ENCODE measurements at regions not wholly inside any gene's neighbourhood (a gene's known extent, or its start where the extent isn't known, plus 50 kb on each side); places are given as distances from the start of the nearest gene placed in this dataset.

DNA sequence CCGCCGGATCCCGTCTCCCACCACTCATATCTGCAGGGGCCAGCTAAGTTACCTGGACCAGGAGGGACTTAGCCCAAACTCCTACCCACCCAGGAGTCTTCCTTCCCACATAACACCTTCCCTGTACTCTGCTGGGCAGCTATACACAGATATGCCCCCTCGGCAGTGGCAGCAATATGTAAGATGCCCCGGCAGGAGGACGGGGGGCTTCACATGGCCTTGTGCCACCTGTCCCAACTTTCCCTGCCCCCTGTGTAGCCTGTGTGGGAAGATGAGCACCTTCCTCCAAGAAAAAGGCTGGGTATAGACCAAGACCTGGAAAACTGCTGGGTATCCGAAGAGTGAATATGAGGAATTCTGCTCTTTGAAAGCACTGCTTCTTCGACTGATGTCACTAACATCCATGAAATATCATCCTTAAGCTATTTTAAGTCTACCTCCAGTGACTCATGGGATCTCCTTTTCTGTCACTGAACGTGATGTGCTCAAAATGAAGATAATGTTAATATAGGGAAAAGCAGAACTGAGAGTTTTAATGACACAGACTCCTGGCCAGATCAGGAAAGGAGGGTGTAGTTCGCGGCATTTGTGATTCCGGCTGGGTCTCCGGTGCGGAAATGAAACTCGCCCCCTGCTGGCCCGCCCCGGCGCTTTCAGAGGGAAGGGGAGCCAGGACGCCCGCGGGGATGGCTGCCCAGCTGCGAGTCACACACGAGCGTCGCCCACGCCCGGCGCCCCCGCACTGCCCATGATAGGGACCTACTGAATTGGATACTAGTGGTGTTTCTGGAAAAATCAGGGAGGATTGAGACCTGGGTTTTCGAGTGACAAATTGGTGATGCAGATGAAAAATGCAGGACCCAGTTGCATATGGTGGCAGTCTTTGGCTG, 256.9 kb upstream of the NFE2L3 start:
- peak overlapping the region in 3 of 7 experiments; percentile 5 to 20 (median 17) for H3K4me3 ChIP-seq

GRCh38 chr7:25895792-25896171, 256.2 kb upstream of the NFE2L3 start:
- H3K4me3 ChIP-seq: peak overlapping the region in 2 of 7 experiments; percentile 17 to 20
- no peak overlapping the region for H3K27ac ChIP-seq

More for the DNA sequence above, 256.9 kb upstream of the NFE2L3 start:
- no peak overlapping the region for H3K27ac ChIP-seq

GRCh38 chr7:25897261-25897782, 254.7 kb upstream of the NFE2L3 start:
- no peak overlapping the region for H3K27ac ChIP-seq
- no peak overlapping the region for H3K4me3 ChIP-seq

DNA sequence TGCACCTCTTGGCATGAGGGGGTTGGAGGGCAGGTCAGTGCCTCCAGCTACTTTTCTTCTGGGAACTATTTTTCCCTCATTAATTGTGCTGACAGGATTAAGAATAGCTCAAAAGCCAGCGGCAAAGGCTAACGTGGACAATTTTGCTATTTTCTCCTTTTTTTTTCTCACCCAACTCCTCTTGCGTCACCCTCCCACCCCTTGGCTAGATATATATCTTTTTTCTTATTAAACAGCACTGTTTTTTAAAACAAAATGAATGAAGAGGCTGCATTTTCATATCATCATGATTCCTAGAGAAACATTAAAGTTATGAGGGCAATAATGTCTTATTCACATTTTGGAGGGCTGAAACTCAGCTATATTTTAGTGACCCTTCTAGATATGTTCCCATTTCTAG, 251.8 kb upstream of the NFE2L3 start:
- H3K4me3 ChIP-seq: no peak overlapping the region
- no peak overlapping the region for H3K27ac ChIP-seq

- no peak overlapping the region for H3K4me3 ChIP-seq
- no peak overlapping the region for H3K27ac ChIP-seq
Observed at GRCh38 chr7:25900877-25901276, 251.1 kb upstream of the NFE2L3 start.

DNA sequence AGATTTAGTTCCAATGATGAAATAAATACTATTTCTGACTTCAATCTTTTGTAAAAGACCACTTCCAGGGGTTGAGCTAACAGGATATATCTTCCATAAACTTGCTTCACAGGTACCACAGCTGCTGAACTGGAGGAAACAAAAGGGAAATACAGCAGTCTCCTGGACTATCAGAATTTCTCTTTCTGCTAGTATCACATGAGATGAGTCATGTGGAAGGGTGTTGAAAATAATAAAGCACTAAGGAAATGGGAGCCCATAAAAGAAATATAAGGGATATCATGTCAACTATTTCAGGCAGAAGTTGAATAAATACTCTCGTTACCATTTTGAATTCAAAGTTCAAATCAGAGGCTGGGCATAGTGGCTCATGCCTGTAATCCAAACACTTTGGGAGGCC, 250.3 kb upstream of the NFE2L3 start:
- no peak overlapping the region for H3K27ac ChIP-seq

GRCh38 chr7:25906003-25906402, 246.0 kb upstream of the NFE2L3 start:
- Histone ChIP-seq H3K27ac (no peak overlapping the region), H3K4me3 (no peak overlapping the region)

More for the DNA sequence above, 250.3 kb upstream of the NFE2L3 start:
- H3K4me3 ChIP-seq: no peak overlapping the region

GRCh38 chr7:25906760-25907159, 245.2 kb upstream of the NFE2L3 start:
- no peak overlapping the region for H3K27ac ChIP-seq
- H3K4me3 ChIP-seq: no peak overlapping the region

DNA sequence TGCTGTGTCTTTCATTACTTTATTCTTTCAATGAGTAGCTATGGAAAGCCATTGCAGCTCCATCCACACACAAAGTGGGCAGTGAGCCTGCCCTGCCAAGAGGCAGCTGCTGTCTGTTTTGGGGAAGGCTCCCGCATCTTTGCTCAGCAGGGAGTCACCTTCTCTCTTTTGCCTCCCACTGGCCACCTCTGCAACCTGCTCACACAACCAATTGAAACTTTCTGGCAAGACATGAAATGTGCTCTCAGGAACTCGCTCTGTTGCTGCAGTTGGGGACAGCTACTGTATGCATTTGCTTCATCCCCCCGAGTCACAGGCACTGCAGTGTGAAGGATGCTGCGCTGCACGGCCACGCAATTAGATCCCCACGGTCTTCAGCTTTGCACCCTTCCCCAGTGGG, 244.8 kb upstream of the NFE2L3 start:
- H3K27ac ChIP-seq: no peak overlapping the region
- H3K4me3 ChIP-seq: no peak overlapping the region

DNA sequence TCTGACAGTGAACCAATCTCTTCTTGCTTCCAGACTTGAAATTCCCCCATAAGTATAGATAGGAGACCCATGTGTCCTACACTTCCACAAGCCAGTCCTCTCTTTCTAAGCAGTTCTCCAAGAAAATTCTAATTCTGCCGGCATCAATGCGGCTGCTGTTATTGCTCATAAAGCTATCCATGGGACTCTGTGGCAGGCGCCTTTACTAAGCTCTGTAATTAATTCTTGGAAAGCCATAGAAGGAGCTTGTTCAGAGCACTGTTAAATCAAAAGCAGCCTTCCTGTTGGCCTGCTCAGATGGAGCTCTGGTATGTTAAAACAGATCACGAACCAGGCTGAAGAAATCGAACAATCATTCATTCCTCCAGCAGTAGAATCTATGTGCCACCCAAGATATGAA, 244.3 kb upstream of the NFE2L3 start:
- Histone ChIP-seq H3K4me3 (no peak overlapping the region), H3K27ac (no peak overlapping the region)

GRCh38 chr7:25908154-25908949, 243.6 kb upstream of the NFE2L3 start:
- H3K27ac ChIP-seq: no peak overlapping the region
- no peak overlapping the region for H3K4me3 ChIP-seq

DNA sequence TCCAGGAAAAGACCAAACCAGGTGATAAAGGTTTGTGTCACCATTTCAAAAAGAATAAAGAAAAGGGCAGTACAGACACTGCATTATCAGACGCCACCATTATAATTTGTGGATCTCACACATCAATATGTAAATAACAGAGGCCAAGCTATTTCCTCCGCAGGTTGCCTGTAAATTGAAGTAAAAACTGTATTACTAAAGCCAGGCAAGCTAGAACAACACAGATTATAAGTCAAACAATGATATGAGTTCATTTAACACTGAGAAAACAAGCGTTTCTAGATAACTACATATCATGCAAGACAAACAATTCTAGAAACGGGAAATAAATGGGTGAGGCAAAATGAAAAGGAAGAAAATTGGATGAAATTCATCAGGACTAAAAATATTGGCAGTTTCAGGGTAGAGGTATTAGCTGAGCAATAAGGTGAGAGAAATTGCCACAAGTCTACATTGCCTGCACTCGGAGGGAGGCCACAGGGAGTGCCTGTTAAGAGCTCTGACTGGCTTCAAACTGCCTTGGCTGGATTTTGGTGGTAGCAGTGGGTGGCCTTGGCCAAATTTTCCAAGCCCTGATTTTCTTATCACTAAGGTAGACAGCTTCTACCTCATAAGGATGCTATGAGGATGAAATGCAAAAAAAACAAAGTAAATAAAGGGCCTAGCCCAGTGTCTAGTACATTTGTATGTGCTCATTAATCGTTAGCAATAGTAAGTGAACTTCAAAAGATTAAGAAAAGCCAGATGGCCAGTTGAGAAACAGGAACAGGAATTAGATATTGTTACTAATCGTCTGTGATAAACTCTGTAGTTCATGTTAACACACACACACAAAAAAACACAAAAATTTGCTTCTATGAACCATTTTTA, 240.0 kb upstream of the NFE2L3 start:
- Histone ChIP-seq H3K4me3 (no peak overlapping the region), H3K27ac (no peak overlapping the region)

DNA sequence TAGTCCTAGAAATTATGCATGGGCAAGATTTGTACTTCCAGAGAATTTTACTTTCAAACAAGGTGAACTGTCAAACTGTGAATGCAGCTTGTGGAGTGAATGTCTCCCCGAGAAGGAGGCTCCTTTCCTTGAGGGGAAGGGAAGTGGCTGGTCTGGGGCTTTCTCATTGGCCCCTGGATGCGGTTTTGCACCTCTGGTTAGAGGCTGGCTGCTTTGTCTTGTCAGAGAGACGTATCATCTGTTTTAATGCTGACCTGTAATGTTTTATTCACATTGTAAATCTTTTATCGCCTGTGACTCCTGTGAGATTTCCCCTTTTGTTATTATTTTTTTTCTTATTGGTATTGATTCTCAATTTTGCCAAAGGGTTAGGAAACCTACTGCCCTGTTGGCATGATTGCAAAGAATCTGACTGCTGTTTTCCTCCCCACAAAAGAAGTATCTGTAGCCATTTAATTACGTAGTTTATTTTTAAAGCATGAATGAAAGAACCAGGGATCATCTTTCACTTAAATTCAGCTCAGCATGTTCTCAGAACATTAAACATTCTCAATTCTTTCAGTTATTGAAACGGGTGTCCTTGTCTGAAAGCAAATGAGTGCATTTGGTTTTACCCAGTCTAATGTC, 238.3 kb upstream of the NFE2L3 start:
- H3K4me3 ChIP-seq: no peak overlapping the region
- H3K27ac ChIP-seq: no peak overlapping the region

DNA sequence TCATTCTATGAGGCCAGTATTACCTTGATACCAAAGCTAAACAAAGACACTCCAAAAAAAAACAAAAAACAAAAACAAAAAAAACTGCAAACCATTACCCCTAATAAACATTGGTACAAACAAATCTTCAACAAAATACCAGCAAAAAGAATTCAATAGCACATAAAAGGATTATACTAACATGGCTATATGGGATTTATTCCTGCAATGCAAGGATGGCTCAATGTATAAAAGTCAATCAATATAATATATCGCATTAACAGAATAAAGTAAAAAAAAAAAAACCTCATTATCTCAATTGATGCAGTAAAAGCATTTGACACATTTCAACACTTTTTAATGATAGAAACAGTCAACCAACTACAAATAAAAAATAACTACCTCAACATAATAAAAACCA, 233.3 kb upstream of the NFE2L3 start:
- Histone ChIP-seq H3K27ac (no peak overlapping the region), H3K4me3 (no peak overlapping the region)

- Histone ChIP-seq H3K4me3 (no peak overlapping the region), H3K27ac (no peak overlapping the region)
Observed at GRCh38 chr7:25922296-25922695, 229.7 kb upstream of the NFE2L3 start.

GRCh38 chr7:25923741-25924460, 228.1 kb upstream of the NFE2L3 start:
- H3K27ac ChIP-seq: no peak overlapping the region
- no peak overlapping the region for H3K4me3 ChIP-seq

- H3K27ac ChIP-seq: no peak overlapping the region
- no peak overlapping the region for H3K4me3 ChIP-seq
Observed at GRCh38 chr7:25926009-25926408, 226.0 kb upstream of the NFE2L3 start.

DNA sequence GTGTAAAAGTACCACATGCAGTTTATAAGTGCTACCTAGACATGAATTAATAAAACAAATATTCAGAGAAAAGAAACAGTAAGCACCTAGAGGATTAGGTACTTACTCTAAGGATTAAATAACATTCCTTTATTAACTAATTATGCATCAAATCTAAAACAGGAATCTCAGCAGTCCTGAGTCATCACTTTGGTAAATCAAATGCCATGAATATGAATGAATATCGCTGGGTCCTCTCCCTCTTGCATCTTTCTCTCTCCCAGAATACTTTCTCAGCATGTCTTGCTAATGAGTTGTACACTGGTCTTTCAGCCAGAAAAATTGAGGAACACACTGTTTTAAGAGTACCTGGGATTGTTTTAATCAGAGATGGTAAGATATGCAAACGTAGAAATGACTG, 225.5 kb upstream of the NFE2L3 start:
- H3K4me3 ChIP-seq: no peak overlapping the region
- no peak overlapping the region for H3K27ac ChIP-seq
